Neural progenitor cell (in vitro differentiated cells): ENCODE measurements at regions not wholly inside any gene's neighbourhood (a gene's known extent, or its start where the extent isn't known, plus 50 kb on each side); places are given as distances from the start of the nearest gene placed in this dataset.

Experiments used
- DNase-seq: peaks from one replicate; pipeline ENCODE4 v3.0.0-alpha.2; 2016; ENCODE audit warnings: low spot score
- H2AFZ ChIP-seq: fragments of 200-600 bp; sonication (generic); replicated peaks from 2 replicates; pipeline ENCODE4 v1.6.1; 2016; ENCODE audit warnings: antibody characterized with exemption
- H3F3A ChIP-seq: fragments of 200-600 bp; sonication (generic); 2 replicates; pipeline ENCODE4 v1.6.1; 2016; ENCODE audit warnings: antibody characterized with exemption, low read depth
- H3K27ac ChIP-seq: fragments of 200-600 bp; sonication (generic); 2 replicates; pipeline ENCODE4 v1.5.1; 2016; ENCODE audit warnings: mild to moderate bottlenecking
- H3K27me3 ChIP-seq: fragments of 200-600 bp; sonication (generic); 2 replicates; pipeline ENCODE4 v1.6.1; 2016; ENCODE audit warnings: mild to moderate bottlenecking, moderate library complexity
- H3K36me3 ChIP-seq: fragments of 200-600 bp; sonication (generic); 2 replicates; pipeline ENCODE4 v1.5.1; 2016
- H3K4me1 ChIP-seq: fragments of 200-600 bp; sonication (generic); 2 replicates; pipeline ENCODE4 v1.6.1; 2016; ENCODE audit warnings: mixed run types
- H3K4me2 ChIP-seq: fragments of 200-600 bp; sonication (generic); 2 replicates; pipeline ENCODE4 v1.6.1; 2016
- H3K4me3 ChIP-seq: fragments of 200-600 bp; sonication (generic); 2 replicates; pipeline ENCODE4 v1.5.1; 2016
- H3K79me2 ChIP-seq: fragments of 200-600 bp; sonication (generic); 2 replicates; pipeline ENCODE4 v1.6.1; 2016; ENCODE audit warnings: low read depth
- H3K9ac ChIP-seq: fragments of 200-600 bp; sonication (generic); 2 replicates; pipeline ENCODE4 v1.6.1; 2016
- H3K9me3 ChIP-seq: fragments of 200-600 bp; sonication (generic); 2 replicates; pipeline ENCODE4 v1.5.1; 2016; ENCODE audit warnings: low read depth
- H4K20me1 ChIP-seq: fragments of 200-600 bp; sonication (generic); 2 replicates; pipeline ENCODE4 v1.6.1; 2016; ENCODE audit warnings: low read depth
- H3K27ac Mint-ChIP-seq: 3 replicates; pipeline ENCODE4 v1.8.0; 2021; ENCODE audit warnings: mixed read lengths
- H3K27me3 Mint-ChIP-seq: 2 replicates; pipeline ENCODE4 v1.8.0; 2022; ENCODE audit warnings: low read depth, mild to moderate bottlenecking, inconsistent platforms, moderate library complexity, mixed read lengths; ENCODE audit not compliant: insufficient read depth
- H3K36me3 Mint-ChIP-seq: 3 replicates; pipeline ENCODE4 v1.8.0; 2021; ENCODE audit warnings: mixed read lengths
- H3K4me1 Mint-ChIP-seq: 3 replicates; pipeline ENCODE4 v1.8.0; 2021; ENCODE audit warnings: mixed read lengths
- H3K4me3 Mint-ChIP-seq: 3 replicates; pipeline ENCODE4 v1.8.0; 2021; ENCODE audit warnings: mild to moderate bottlenecking, moderate library complexity, mixed read lengths
- H3K9me3 Mint-ChIP-seq: 3 replicates; pipeline ENCODE4 v1.8.0; 2020; ENCODE audit warnings: mixed read lengths
- CTCF ChIP-seq: fragments of 200-600 bp; sonication (generic); IDR thresholded peaks from 2 replicates; pipeline ENCODE4 v1.5.1; 2017; ENCODE audit warnings: antibody characterized with exemption, mild to moderate bottlenecking
- EZH2 ChIP-seq: fragments of 200-600 bp; sonication (generic); IDR thresholded peaks from 2 replicates; pipeline ENCODE4 v1.6.1; 2017; ENCODE audit warnings: antibody characterized with exemption, mild to moderate bottlenecking, moderate library complexity
- EZH2phosphoT487 ChIP-seq: fragments of 200-600 bp; sonication (generic); IDR thresholded peaks from 2 replicates; pipeline ENCODE4 v1.6.1; 2017; ENCODE audit warnings: antibody characterized with exemption

GRCh38 chr1:66433611-66434010 lies 100.3 kb upstream of the SGIP1 start:
- Histone ChIP-seq H3K9ac (no peak overlapping the region), H3K79me2 (no peaks in the 10 kb centered on the region), H3K36me3 (peaks cover 3% of the 10 kb centered on the region), H3K27ac (no peak overlapping the region), H3K9me3 (no peaks in the 10 kb centered on the region), H3K4me3 (no peak overlapping the region), H3K27me3 (no peaks in the 10 kb centered on the region), H3K4me2 (no peak overlapping the region), H4K20me1 (no peaks in the 10 kb centered on the region), H2AFZ (no peak overlapping the region), H3K4me1 (no peaks in the 10 kb centered on the region), H3F3A (no peaks in the 10 kb centered on the region)
- Mint-ChIP-seq H3K36me3 (peaks cover 6% of the 10 kb centered on the region), H3K4me3 (no peak overlapping the region), H3K27me3 (peaks cover under 1% of the 10 kb centered on the region), H3K4me1 (no peaks in the 10 kb centered on the region), H3K9me3 (peaks cover 31% of the 10 kb centered on the region), H3K27ac (no peak overlapping the region)
- no peak for DNase-seq
- TF ChIP-seq CTCF (no peak), EZH2 (no peak), EZH2phosphoT487 (no peak)

GRCh38 chr1:66434096-66434495 lies 99.9 kb upstream of the SGIP1 start:
- Mint-ChIP-seq H3K36me3 (peaks cover 6% of the 10 kb centered on the region), H3K4me3 (no peak overlapping the region), H3K27me3 (no peaks in the 10 kb centered on the region), H3K27ac (no peak overlapping the region), H3K4me1 (no peaks in the 10 kb centered on the region), H3K9me3 (peaks cover 26% of the 10 kb centered on the region)
- TF ChIP-seq EZH2, result no peak
- TF ChIP-seq CTCF, result no peak
- TF ChIP-seq EZH2phosphoT487, result no peak
- H3K4me3 ChIP-seq, result no peak overlapping the region
- H2AFZ ChIP-seq, result no peak overlapping the region
- H3F3A ChIP-seq, result no peaks in the 10 kb centered on the region
- H4K20me1 ChIP-seq, result no peaks in the 10 kb centered on the region
- no peaks in the 10 kb centered on the region for H3K27me3 ChIP-seq
- no peaks in the 10 kb centered on the region for H3K79me2 ChIP-seq
- H3K9ac ChIP-seq, result no peak overlapping the region
- no peak for DNase-seq
- no peak overlapping the region for H3K27ac ChIP-seq
- no peak overlapping the region for H3K4me2 ChIP-seq
- H3K9me3 ChIP-seq, result no peaks in the 10 kb centered on the region
- no peaks in the 10 kb centered on the region for H3K4me1 ChIP-seq
- peaks cover 3% of the 10 kb centered on the region for H3K36me3 ChIP-seq

GRCh38 chr1:66435541-66435940 lies 98.4 kb upstream of the SGIP1 start:
- no peak overlapping the region for H3K4me3 ChIP-seq
- Mint-ChIP-seq H3K4me3 (no peak overlapping the region), H3K9me3 (peaks cover 16% of the 10 kb centered on the region), H3K27me3 (no peaks in the 10 kb centered on the region), H3K4me1 (no peaks in the 10 kb centered on the region), H3K27ac (no peak overlapping the region), H3K36me3 (peaks cover 4% of the 10 kb centered on the region)
- H2AFZ ChIP-seq, result no peak overlapping the region
- H4K20me1 ChIP-seq, result no peaks in the 10 kb centered on the region
- no peaks in the 10 kb centered on the region for H3K4me1 ChIP-seq
- no peaks in the 10 kb centered on the region for H3F3A ChIP-seq
- no peak overlapping the region for H3K27ac ChIP-seq
- no peak overlapping the region for H3K4me2 ChIP-seq
- TF ChIP-seq EZH2phosphoT487 (no peak), EZH2 (no peak), CTCF (no peak)
- no peaks in the 10 kb centered on the region for H3K9me3 ChIP-seq
- H3K9ac ChIP-seq, result no peak overlapping the region
- H3K79me2 ChIP-seq, result no peaks in the 10 kb centered on the region
- peaks cover 3% of the 10 kb centered on the region for H3K36me3 ChIP-seq
- no peaks in the 10 kb centered on the region for H3K27me3 ChIP-seq
- no peak for DNase-seq
